ENCODE measurements at regions not wholly inside any gene's neighbourhood (a gene's known extent, or its start where the extent isn't known, plus 50 kb on each side); places are given as distances from the start of the nearest gene placed in this dataset.
"Not testable (repeated sequence)": the region's sequence is repeated elsewhere in the genome, so short reads cannot be mapped to it uniquely, and the experiment has no call there.

DNA sequence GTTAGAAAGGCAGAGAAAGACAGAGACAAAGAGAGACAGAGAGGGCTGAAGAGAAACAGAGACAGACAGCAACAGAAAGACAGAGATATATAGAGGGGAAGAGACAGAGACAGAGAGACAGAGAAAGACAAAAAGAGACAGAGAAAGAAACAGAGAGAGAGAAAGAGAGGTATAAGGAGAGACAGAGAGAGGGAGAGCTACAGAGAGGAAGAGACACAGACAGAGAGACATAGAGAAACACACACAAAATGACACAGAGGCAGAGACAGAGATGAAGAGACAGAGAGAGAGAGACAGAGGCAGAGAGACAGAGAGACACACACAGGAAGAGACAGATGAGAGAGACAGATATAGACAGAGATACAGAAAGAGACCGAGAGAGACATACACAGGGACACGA is 168.6 kb downstream of the TMEM121 start:
- no peak for DNase-seq (ENCODE audit: low read depth in 2 of 2)

DNA sequence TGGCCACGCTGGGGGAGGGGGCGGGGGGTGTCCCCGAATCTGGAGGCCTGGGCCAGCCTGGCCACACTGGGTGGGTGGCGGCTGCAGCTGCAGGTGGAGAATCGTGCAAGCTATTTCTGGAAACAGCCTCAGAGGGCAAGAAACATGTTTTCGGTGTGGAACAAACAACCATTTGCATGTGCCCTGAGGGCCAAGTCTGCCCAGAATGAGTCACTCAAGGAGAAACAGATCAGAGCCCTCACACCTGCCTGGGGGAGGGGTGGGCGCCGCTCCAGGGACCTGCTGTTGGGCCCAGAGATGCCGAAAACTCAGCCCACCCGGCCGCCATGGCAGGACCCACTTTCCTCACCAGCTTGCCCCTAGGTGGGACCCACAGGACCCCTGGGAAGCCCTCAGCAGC is 170.0 kb downstream of the TMEM121 start:
- not testable (repeated sequence) for DNase-seq (ENCODE audit: low read depth in 2 of 2)

DNA sequence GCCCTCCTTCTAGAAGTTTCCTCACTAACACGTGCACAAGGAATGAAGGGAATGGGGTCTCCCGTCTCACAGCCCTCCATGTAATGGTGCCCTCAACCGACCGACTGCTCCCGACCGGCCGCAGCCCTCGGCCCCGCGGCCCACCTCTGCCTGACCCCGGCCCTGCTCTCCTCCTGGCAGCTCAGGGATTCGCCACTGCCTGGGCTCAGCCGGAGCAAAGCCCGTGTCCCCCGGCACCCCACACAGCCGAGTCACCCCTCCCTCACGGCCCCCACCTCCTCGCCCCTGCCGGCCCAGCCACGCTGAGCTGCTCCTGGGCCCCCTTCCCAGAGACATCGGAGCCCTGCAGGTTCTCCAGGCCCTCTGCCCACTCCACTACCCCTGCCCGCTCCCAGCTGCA is 171.0 kb downstream of the TMEM121 start:
- DNase-seq (ENCODE audit: low read depth in 2 of 2): not testable (repeated sequence)

DNA sequence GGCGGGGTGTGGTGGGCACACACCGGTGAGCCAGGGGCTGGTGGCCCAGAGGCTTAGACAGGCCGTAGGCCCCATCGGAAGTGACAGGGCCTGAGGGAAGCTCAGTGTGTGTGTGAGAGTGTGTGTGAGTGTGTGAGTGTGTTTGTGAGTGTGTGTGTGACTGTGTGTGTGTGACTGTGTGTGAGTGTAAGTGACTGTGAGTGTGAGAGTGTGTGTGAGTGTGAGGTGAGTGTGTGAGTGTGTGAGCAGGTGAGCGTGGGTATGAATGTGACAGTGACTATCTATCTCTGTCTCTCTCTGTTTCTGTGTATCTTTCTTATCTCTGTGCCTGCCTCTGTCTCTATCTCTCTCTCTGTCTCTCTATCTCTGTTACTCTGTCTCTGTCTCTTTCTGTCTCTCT is 171.6 kb downstream of the TMEM121 start:
- DNase-seq (ENCODE audit: low read depth in 2 of 2): not testable (repeated sequence)

DNA sequence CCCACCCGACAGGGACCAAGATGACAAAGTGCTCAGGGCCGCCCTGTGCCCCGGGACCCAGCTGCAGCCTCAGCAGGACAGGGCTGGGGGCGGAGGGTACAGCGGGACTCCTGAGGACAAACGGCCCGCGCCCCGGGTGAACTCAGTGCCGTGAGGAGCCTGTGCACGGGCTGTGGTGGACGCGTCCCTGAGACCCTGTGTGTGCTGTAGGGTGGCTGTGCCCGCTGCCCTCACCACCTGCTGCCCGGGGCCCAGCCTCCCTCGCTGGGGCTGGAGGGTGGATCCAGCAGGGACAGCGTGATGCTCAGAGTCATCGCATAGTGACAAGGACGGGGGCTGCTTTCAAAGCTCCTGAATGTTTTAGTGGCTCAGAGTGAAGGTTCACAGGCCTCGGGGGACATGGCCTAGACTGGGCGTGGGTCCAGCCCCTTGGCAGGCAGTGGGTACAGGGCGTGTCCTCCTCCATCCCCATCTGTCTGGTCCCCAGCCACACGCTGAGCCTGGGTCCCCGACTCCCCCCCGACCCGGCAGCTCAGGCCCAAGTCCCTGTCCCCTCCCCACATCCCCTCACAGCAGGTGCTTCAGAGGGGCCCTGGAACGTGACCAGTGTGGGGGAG is 172.7 kb downstream of the TMEM121 start:
- DNase-seq (ENCODE audit: low read depth in 2 of 2): not testable (repeated sequence)

DNA sequence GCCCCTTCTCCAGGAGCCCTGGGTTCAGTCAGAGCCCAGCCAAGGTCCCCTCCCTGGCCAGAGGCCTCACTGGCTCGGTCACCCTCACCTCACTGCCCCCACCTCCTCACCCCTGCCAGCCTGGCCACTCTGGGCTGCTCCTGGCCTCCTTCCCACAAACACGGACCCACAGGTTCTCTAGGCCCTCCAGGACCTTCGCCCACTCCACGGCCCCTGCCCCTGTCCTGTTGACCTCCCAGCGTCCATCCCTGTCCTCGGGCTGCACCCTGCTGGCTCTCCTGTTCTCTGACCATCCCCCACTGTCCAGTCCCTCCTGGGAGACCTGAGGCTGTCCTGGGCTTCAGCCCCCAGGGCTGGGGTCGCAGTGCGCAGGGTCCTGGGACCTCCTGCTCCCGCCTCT is 173.3 kb downstream of the TMEM121 start:
- not testable (repeated sequence) for DNase-seq (ENCODE audit: low read depth in 2 of 2)

DNA sequence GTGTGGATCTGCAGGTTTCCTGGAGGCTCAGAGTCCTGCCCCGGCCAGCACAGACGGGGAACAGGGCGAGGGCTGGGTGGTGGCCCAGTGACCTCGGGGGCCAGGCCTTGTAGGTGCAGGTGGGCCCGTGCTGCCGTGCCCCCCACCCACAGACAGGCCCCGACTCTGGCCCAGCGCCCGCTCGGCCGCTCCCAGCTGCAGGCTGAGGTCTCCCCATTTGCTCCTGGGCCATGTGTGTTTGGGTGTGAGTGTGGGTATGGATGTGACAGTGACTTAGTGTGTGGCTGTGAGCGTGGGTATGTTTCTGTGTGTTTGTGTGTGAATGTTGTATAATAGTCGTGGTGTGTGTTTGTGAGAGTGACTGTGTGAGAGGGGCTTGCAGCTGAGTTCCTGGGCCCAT is 173.8 kb downstream of the TMEM121 start:
- DNase-seq (ENCODE audit: low read depth in 2 of 2): not testable (repeated sequence)

DNA sequence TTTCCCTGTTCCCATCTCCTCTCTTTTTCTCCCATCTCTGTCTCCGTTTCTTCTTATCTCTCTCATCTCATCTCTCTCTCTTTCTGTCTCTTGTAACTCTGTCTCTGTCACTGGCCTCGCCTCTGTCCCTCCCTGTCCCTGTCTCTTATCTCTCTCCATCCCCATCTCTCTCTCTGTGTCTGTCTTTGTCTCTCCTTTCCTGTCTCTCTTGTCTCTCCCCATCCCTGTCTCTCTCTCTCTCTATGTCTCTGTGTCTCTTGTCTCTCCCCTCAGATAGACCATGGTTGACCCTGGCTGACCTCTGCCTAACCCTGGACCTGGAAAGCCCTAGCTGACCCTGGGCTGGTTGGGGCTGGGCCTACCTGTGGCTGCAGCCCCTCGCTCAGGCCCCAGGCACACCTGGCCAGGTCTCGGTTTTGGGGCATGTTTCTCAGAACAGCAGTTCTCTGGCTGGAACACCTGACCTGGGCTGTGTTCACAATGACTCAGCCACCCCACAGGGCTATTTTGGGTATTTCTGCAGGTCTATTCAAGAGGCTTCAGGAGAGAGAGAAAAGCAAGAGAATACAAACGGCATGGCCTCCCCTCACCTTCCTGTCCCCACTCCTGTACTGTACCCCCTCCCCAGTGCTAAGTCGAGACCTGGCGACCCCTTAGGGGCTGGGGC is 174.4 kb downstream of the TMEM121 start:
- DNase-seq (ENCODE audit: low read depth in 2 of 2): no peak

DNA sequence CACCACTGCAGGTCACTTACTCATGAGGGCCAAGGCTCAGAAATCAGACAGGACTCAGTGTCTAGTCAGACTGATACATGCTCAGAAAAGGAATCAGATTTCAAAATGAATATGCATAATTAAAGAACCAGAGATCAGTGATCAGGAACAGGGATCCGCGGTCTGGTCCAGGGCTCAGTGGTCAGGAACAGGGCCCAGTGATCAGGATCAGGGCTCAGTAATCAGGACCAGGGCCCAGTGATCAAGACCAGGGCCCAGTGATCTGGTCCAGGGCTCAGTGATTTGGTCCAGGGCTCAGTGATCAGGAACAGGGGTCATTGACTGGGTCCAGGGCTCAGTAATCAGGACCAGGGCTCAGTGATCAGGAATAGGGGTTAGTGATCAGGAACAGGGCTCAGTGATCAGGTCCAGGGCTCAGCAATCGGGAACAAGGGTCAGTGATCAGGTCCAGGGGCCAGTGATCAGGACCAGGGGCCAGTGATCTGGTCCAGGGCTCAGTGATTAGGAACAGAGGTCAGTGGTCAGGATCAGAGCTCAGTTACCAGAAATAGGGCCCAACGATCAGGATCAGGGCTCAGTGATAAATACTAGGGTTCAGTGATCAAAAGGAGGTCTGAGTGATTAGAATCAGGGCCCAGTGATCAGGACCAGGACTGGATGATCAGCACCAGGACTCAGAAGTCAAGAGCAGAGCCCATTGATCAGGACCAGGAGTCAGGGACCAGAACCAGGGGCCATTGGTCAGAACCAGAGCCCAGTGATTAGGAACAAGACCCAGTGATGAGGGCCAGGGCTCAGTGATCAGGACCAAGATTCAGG is 175.3 kb downstream of the TMEM121 start:
- DNase-seq (ENCODE audit: low read depth in 2 of 2): no peak

DNA sequence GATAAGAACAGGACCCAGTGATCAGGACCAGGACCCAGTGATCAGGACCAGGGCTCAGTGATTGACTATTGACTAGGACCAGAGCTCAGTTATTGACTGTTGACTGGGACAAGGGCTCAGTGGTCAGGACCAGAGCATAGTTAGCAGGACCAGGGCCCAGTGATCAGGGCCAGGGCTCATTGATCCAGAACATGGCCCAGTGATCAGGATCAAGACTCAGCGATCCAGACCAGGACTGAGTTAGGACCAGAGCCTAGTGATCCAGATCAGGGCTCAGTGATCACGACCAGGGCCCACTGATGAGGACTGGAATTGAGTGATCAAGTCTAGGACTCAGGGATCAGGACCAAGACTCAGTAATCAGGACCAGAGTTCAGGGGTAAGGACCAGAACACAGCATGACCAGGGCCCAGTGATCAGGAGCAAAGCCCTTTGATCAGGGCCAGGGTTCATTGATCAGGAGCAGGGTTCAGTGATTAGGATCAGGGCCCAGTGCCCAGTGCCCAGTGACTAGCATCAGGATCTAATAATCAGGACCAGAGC is 176.0 kb downstream of the TMEM121 start:
- DNase-seq (ENCODE audit: low read depth in 2 of 2): no peak

DNA sequence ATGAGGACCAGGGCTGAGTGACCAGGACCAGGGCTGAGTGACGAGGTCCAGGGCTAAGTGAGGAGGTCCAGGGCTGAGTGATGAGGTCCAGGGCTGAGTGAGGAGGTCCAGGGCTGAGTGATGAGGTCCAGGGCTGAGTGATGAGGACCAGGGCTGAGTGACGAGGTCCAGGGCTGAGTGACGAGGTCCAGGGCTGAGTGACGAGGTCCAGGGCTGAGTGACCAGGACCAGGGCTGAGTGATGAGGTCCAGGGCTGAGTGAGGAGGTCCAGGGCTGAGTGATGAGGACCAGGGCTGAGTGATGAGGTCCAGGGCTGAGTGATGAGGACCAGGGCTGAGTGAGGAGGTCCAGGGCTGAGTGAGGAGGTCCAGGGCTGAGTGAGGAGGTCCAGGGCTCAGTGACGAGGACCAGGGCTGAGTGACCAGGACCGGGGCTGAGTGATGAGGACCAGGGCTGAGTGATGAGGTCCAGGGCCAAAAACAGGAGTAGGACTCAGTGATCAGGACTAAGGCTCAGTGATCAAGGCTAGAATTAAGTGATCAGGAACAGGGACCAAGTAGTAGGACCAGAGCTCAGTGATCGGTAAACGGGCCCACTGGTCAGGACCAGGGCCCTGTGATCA is 176.8 kb downstream of the TMEM121 start:
- not testable (repeated sequence) for DNase-seq (ENCODE audit: low read depth in 2 of 2)

DNA sequence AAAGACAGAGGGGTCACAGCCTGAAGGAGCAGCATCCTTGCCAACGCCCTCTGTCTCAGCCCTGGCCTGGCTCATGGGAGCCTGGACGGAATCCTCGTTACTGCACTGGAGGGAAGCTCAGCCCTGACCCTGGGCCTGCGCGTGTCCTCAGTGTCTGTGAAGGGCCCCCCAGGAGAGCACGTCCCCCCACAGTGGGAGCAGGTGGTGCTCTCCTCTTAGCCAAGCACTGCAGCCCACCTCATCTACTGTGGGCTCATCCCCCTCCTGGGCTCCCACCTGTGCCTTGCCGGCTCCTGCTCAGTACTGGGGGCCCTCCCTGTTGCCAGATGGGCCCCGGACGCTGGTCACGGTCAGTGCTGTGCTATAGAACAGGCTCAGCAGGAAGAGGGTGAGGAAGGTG is 177.7 kb downstream of the TMEM121 start:
- not testable (repeated sequence) for DNase-seq (ENCODE audit: low read depth in 2 of 2)

DNA sequence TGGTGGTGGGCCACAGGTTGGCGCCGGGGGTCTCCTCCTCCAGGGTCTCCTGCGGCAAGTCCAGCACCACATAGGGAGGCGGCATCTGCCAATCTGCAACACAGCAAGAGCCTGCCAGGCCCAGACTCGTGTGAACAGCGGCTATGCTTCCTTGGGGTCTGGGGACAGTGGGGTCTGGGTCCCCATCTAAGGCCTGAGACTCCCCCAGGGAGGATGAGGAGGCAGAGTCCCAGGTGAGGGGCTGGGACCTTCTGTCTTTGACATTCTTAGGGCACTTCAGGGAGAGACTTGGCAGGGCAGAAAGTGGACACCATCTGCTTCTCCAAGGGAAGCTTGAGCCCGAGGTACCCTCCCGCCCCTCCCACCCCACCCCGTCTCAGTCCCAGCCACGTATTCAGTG is 178.1 kb downstream of the TMEM121 start:
- DNase-seq (ENCODE audit: low read depth in 2 of 2): not testable (repeated sequence)

DNA sequence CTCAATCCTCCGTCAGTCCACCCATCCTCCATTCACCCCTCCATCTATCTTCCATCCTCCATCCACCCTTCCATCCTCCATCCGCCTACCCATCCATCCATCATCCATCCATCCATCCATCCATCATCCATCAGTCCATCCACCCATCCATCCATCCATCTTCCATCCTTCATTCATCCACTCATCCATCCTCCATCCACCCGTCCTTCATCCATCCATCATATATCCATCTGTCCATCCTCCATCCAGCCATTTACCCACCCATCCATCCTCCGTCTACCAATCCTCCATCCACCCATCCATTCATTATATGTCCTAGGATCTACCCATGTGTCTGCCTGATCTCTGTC is 179.1 kb downstream of the TMEM121 start:
- DNase-seq (ENCODE audit: low read depth in 2 of 2): not testable (repeated sequence)

DNA sequence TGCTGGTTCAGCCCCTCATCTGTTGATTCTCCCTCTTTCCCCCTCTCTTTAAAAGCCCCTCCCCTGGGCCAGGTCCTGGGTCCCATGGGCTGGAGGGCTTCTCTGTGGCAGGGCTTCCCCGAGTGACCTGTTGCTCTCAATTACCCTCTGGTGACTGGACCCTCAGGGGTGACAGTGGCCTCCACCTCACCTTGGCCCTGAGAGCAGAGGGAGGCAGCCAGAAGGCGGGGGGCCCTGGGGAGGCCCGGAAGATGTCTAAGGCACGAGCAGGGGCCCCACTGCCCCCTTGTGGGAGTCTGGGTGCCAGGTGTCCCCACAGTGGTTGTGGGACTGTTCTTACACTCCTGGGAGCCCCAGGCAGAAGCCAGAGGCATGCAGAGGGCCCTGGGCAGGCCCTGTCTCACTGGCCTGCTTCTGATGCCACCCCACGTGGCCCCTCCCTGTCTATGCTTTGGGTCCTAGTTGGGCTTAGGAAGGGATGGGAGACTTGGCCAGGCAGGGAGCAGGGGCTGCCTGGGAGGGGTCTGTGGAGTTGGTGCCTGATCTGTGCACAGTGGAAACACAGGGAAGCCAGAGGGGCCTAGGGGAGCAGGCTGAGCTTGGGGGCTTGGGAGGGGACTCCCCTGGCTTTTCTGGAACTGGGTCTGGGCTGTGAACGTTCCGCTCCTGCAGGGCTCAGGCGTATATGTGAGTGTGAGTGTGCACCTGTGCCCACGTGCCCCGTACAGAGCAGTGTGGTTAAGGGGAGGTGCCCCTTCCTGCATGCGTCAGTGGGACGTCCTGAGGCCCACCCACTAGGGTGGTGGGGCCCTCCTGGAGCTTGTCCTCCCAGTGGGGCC is 179.7 kb downstream of the TMEM121 start:
- not testable (repeated sequence) for DNase-seq (ENCODE audit: low read depth in 2 of 2)

DNA sequence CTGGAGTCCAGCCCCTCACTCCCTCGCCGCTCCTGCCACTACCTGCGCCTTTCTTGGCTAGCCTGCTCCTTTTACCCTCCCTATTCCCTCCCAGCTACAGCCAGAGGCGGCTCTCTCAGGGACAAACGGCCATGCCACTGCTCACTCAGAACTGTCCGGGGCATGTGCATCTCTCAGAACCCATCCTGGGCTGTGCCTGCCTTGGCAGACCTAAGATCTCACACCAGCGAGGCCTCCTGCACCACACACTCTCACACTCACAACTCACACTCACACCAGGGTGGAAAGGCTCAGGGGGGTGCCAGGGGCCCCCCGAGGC is 180.3 kb downstream of the TMEM121 start:
- not testable (repeated sequence) for DNase-seq (ENCODE audit: low read depth in 2 of 2)

DNA sequence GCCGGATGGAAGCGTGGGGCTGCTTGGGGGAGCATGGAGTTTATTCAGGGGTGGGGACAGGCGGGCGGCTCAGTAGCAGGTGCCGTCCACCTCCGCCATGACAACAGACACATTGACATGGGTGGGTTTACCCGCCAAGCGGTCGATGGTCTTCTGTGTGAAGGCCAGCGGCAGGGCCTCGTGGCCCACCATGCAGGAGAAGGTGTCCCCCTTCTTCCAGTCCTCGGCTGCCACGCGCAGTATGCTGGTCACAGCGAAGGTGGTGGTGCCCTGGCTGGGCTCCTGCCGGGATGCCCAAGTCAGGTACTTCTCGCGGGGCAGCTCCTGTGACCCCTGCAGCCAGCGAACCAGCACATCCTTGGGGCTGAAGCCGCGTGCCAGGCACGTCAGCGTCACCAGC is 180.7 kb downstream of the TMEM121 start:
- DNase-seq (ENCODE audit: low read depth in 2 of 2): not testable (repeated sequence)

DNA sequence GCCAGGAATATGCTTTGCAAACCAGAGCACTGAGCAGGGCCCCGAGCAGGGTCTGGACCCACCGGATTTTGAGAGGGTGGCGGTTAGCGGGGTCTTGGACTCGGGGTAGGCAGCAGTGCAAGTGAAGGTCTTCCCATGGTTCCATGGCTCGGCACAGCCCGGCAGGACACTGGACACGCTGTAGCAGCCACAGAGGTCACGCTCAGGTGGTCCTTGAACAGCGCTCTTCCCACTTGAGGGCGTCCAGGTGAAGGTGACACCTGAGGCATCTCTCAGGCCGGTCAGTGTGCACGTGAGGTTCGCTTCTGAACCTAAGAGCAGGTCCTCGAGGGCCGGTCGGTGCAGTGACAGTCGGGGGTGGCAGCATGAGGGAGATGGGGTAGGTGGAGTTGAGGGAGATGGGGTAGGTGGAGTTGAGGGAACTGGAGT is 181.4 kb downstream of the TMEM121 start:
- not testable (repeated sequence) for DNase-seq (ENCODE audit: low read depth in 2 of 2)

DNA sequence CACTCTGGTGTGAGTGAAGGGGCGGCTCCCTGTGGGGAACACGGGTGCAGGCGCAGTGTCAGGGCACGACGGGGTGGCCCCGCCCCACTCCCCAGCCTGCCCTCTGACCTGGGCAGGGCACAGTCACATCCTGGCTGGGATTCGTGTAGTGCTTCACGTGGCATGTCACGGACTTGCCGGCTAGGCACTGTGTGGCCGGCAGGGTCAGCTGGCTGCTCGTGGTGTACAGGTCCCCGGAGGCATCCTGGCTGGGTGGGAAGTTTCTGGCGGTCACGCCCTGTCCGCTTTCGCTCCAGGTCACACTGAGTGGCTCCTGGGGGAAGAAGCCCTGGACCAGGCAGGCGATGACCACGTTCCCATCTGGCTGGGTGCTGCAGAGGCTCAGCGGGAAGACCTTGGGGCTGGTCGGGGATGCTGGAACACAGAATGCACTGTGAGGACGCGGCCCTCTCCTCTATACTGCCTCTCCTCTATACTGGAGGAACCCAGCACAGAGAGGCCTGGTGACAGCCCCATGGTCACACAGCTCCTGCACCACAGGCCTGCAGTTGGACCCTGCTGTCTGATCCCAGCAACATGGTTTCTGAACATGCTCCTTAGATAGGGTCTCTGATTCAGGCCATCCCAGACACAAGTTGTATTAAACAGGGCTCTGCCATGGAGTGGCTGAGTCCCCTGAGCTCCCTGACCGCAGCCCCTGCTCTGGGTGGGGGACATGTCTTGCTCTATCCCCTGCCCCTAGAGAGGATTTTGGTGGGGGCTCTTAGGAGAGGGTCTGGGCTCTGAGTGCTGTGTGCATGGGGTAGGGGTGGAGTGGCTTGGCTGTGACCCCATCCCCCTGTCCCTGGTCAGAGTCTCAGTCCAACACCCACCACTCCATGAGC is 182.1 kb downstream of the TMEM121 start:
- DNase-seq (ENCODE audit: low read depth in 2 of 2): not testable (repeated sequence)
